Loucy (cell line): ENCODE measurements at regions not wholly inside any gene's neighbourhood (a gene's known extent, or its start where the extent isn't known, plus 50 kb on each side); places are given as distances from the start of the nearest gene placed in this dataset.
"Not testable (repeated sequence)": the region's sequence is repeated elsewhere in the genome, so short reads cannot be mapped to it uniquely, and the experiment has no call there.

Experiments used
- H2AFZ ChIP-seq: fragments of 200-600 bp; sonication (generic); 2 replicates; pipeline ENCODE4 v1.6.0; 2016; ENCODE audit warnings: antibody characterized with exemption, mild to moderate bottlenecking, low read length, moderate library complexity
- H3F3A ChIP-seq: fragments of 200-600 bp; 2 replicates; pipeline ENCODE4 v1.6.0; 2016; ENCODE audit warnings: antibody characterized with exemption, low read depth, mild to moderate bottlenecking
- H3K27me3 ChIP-seq: fragments of 200-600 bp; sonication (generic); 2 replicates; pipeline ENCODE4 v1.6.1; 2014; ENCODE audit warnings: low read length, mild to moderate bottlenecking; ENCODE audit not compliant: insufficient read depth, poor library complexity, severe bottlenecking
- H3K36me3 ChIP-seq: fragments of 200-600 bp; sonication (generic); 2 replicates; pipeline ENCODE4 v1.6.1; 2016; ENCODE audit warnings: low read length; ENCODE audit not compliant: insufficient read depth
- H3K4me1 ChIP-seq: fragments of 200-600 bp; sonication (generic); 2 replicates; pipeline ENCODE4 v1.5.1; 2014; ENCODE audit warnings: low read length, mild to moderate bottlenecking; ENCODE audit not compliant: insufficient read depth, poor library complexity, severe bottlenecking
- H3K4me2 ChIP-seq: fragments of 200-600 bp; sonication (generic); 2 replicates; pipeline ENCODE4 v1.6.0; 2014; ENCODE audit warnings: antibody characterized with exemption, low read length, low read depth, mild to moderate bottlenecking; ENCODE audit not compliant: poor library complexity, severe bottlenecking
- H3K4me3 ChIP-seq: fragments of 200-600 bp; sonication (generic); 2 replicates; pipeline ENCODE4 v1.5.1; 2014; ENCODE audit warnings: low read length, mild to moderate bottlenecking, mixed read lengths; ENCODE audit not compliant: poor library complexity, severe bottlenecking
- H3K79me2 ChIP-seq: fragments of 200-600 bp; sonication (generic); 2 replicates; pipeline ENCODE4 v1.6.1; 2014; ENCODE audit warnings: low read length; ENCODE audit not compliant: insufficient read depth
- H3K9ac ChIP-seq: fragments of 200-600 bp; sonication (generic); 2 replicates; pipeline ENCODE4 v1.6.0; 2014; ENCODE audit warnings: mild to moderate bottlenecking, low read depth, low read length, moderate library complexity; ENCODE audit not compliant: poor library complexity, severe bottlenecking
- H3K9me2 ChIP-seq: fragments of 200-600 bp; sonication (generic); replicated peaks from 2 replicates; pipeline ENCODE4 v1.6.1; 2016; ENCODE audit warnings: low read depth, low read length, mixed read lengths
- H3K9me3 ChIP-seq: fragments of 200-600 bp; sonication (generic); 2 replicates; pipeline ENCODE4 v1.6.1; 2014; ENCODE audit warnings: mild to moderate bottlenecking, antibody characterized with exemption, low read length, low read depth; ENCODE audit not compliant: insufficient read depth
- H4K20me1 ChIP-seq: fragments of 200-600 bp; sonication (generic); 2 replicates; pipeline ENCODE4 v1.6.0; 2014; ENCODE audit warnings: antibody characterized with exemption, low read length, mild to moderate bottlenecking; ENCODE audit not compliant: insufficient read depth, poor library complexity, severe bottlenecking
- EZH2phosphoT487 ChIP-seq: fragments of 200-600 bp; IDR thresholded peaks from 2 replicates; pipeline ENCODE4 v1.6.1; 2018; ENCODE audit warnings: antibody characterized with exemption, mild to moderate bottlenecking, moderate library complexity, borderline replicate concordance
- TF ChIP-seq, protein P1 (sequence below): fragments of 200-600 bp; sonication (generic); conservative IDR thresholded peaks from 2 replicates; pipeline ENCODE4 v1.5.1; 2014; ENCODE audit warnings: mild to moderate bottlenecking, antibody characterized with exemption, low read length

DNA sequence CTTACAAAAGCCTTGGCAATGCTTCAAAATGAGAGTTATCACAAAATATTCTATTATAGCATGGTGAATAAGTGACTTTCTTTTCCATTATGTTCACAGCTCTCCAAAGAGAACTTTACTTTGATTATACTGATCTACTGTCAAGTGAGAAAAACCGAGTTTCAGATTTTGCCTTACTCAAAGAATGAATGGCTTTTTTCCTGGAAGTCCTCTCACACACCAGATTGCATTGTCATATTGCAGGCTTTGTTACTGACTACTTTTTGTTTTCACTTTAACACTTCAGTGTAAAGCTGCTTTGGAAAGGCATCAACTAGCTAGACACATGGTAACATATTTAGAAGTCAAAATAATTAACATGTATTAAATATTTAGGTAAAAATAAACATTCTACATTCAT lies 765.2 kb upstream of the NUDT12 start:
- Histone ChIP-seq H3K4me2 (no peak overlapping the region), H3K9me2 (no peaks in the 10 kb centered on the region), H3F3A (no peaks in the 10 kb centered on the region), H3K4me1 (no peaks in the 10 kb centered on the region), H3K4me3 (no peak overlapping the region), H4K20me1 (no peaks in the 10 kb centered on the region), H3K27me3 (no peaks in the 10 kb centered on the region), H3K36me3 (no peaks in the 10 kb centered on the region), H3K9ac (no peak overlapping the region), H3K9me3 (no peaks in the 10 kb centered on the region), H3K79me2 (no peaks in the 10 kb centered on the region), H2AFZ (no peak overlapping the region)
- no peak for TF ChIP-seq EZH2phosphoT487
- TF ChIP-seq, protein P1, sequence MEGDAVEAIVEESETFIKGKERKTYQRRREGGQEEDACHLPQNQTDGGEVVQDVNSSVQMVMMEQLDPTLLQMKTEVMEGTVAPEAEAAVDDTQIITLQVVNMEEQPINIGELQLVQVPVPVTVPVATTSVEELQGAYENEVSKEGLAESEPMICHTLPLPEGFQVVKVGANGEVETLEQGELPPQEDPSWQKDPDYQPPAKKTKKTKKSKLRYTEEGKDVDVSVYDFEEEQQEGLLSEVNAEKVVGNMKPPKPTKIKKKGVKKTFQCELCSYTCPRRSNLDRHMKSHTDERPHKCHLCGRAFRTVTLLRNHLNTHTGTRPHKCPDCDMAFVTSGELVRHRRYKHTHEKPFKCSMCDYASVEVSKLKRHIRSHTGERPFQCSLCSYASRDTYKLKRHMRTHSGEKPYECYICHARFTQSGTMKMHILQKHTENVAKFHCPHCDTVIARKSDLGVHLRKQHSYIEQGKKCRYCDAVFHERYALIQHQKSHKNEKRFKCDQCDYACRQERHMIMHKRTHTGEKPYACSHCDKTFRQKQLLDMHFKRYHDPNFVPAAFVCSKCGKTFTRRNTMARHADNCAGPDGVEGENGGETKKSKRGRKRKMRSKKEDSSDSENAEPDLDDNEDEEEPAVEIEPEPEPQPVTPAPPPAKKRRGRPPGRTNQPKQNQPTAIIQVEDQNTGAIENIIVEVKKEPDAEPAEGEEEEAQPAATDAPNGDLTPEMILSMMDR: no peak

DNA sequence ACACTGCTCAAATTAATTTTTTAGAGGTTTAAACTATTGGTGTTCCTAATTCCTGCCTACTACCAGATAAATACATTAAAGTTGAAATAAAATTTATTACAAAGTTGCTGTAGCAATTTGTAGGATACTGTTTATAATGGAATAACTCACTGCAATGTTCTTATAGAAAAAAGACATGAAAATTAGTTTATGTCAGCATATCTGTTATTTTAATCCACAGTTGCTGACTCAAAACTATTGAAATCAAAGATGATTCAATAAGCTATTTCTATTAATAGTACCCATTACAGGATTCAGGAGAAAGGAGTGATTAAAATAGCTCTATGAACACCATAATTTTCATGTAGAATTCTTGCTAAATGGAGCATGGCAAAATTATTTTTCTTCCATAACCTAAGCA lies 764.4 kb upstream of the NUDT12 start:
- Histone ChIP-seq H3K4me3 (no peak overlapping the region), H3K79me2 (no peaks in the 10 kb centered on the region), H3K4me1 (no peaks in the 10 kb centered on the region), H3K9ac (no peak overlapping the region), H3K36me3 (no peaks in the 10 kb centered on the region), H3K9me3 (no peaks in the 10 kb centered on the region), H2AFZ (no peak overlapping the region), H3K4me2 (no peak overlapping the region), H3K9me2 (no peaks in the 10 kb centered on the region), H4K20me1 (no peaks in the 10 kb centered on the region), H3F3A (no peaks in the 10 kb centered on the region), H3K27me3 (no peaks in the 10 kb centered on the region)
- TF ChIP-seq, protein P1: no peak
- no peak for TF ChIP-seq EZH2phosphoT487

DNA sequence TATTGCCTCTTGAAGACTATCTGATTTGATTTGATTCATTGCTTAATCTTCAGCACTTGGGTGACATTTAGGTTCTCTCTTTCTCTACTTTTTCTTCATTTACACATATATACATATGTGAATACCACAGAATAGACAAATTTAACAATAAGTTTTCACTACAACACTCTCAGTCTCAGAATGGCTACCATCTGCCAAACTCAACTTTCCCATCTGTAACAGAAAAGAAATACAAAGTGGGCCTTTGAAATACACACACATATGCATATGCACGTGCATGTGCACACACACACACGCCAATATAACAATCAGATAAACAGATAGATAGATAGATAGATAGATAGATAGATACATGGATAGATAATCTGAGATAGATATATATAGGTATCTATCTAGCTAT lies 762.8 kb upstream of the NUDT12 start:
- Histone ChIP-seq H3K9ac (no peak overlapping the region), H4K20me1 (no peaks in the 10 kb centered on the region), H3K36me3 (no peaks in the 10 kb centered on the region), H3F3A (no peaks in the 10 kb centered on the region), H3K9me2 (no peaks in the 10 kb centered on the region), H3K4me3 (no peak overlapping the region), H3K9me3 (no peaks in the 10 kb centered on the region), H3K4me2 (no peak overlapping the region), H3K27me3 (no peaks in the 10 kb centered on the region), H3K4me1 (no peaks in the 10 kb centered on the region), H3K79me2 (no peaks in the 10 kb centered on the region), H2AFZ (no peak overlapping the region)
- TF ChIP-seq EZH2phosphoT487: no peak

DNA sequence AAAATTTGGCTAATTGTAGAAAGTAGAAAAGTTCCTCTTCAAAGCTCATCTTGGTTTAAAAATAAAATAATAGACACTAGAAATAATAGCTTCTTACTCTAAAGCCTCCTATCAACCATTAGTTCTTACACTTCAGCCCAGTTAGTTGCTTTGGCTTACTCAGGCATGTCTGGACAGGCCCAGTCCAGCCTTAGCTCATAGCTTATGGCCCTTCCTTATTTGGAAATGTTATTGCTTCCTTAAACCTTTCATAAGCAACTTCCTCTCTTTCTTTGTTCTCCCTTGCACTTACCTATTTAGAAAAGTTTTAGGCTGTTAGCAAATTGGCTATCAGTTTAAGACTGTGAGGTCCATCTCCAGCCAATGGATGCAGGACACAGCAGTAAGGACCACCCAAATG lies 754.1 kb upstream of the NUDT12 start:
- H3K79me2 ChIP-seq: not testable (repeated sequence)

More for the DNA sequence above, 754.1 kb upstream of the NUDT12 start:
- H3K27me3 ChIP-seq, H3K4me1 ChIP-seq, H3K36me3 ChIP-seq, H3K9ac ChIP-seq, H3K4me2 ChIP-seq, H3K4me3 ChIP-seq, H2AFZ ChIP-seq, H3F3A ChIP-seq, H3K9me2 ChIP-seq, H4K20me1 ChIP-seq, H3K9me3 ChIP-seq: not testable (repeated sequence)
